ENCODE measurements at regions not wholly inside any gene's neighbourhood (a gene's known extent, or its start where the extent isn't known, plus 50 kb on each side); places are given as distances from the start of the nearest gene placed in this dataset.
A peak's percentile ranks its signal among the peaks of the same experiment; 100 is the strongest.

DNA sequence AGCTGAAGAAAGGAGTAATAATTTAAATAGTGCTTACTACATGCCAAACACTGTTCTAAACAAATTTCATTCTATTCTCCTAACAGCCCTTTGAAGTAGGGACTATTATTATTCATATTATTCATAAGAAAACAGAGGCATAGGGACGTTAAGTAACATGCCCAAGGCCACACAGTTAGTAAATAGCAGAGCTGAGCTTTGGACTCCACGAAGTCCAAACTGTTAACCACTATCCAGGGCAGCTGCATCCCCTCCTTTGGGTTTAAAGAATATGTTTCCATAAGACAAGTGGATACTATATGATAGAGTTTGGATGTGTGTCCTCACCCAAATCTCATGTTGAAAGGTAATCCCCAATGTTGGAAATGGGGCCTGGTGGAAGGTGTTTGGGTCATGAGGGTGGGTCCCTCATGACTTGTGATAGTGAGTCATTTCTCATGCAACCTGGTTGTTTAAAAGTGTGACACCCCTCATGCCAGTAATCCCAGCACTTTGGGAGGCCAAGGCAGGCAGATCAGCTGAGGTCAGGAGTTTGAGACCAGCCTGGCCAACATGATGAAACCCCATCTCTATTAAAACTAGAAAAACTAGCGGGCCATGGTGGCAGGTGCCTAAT is 144.0 kb upstream of the CXADR start:
- H3K9me3 ChIP-seq = no peaks in the 10 kb centered on the region
- H3K27ac ChIP-seq = peak overlapping the region; percentile 12
- 79% methylated on average over 3 of the region's 3 CpGs for WGBS
- H3K36me3 ChIP-seq = no peaks in the 10 kb centered on the region
- no peak overlapping the region for H3K4me3 ChIP-seq
- no peak for DNase-seq (ENCODE audit: low spot score in 2 of 2)
- H3K4me1 ChIP-seq = peaks cover 10% of the 10 kb centered on the region
- H3K27me3 ChIP-seq = no peaks in the 10 kb centered on the region
- TF ChIP-seq POLR2AphosphoS5 (IDR thresholded peaks at IDR 0.05) = no peak

DNA sequence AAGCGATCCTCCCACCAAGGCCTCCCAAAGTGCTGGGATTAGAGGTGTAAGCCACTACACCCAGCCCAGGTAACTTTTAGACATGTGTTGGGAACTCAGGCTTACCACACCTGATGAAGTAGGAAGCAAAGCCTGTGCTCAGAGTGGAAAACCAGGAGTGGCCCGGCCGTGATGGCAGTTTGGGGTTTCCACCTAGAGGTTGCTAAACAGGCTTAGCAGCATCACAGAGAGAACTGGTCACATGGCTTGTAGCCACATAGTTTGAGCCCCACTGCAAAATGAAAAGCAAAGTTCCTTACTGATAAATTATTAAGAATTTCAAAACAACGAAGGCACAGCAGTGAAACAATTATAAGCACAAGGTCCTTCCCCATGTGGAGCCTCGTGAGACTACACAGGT is 142.6 kb upstream of the CXADR start:
- TF ChIP-seq POLR2A (IDR thresholded peaks at IDR 0.05) = no peak
- no peak for TF ChIP-seq POLR2AphosphoS5 (IDR thresholded peaks at IDR 0.05)
- no peak for TF ChIP-seq EP300 (IDR thresholded peaks at IDR 0.05)
- no peak for TF ChIP-seq CTCF (IDR thresholded peaks at IDR 0.05)
- no peak overlapping the region for H3K4me3 ChIP-seq
- WGBS = 50% methylated on average over 5 of the region's 5 CpGs
- H3K27ac ChIP-seq = peak overlapping the region; percentile 22
- no peak for DNase-seq (ENCODE audit: low spot score in 2 of 2)
- H3K27me3 ChIP-seq = no peaks in the 10 kb centered on the region
- H3K9me3 ChIP-seq = no peaks in the 10 kb centered on the region
- H3K4me1 ChIP-seq = peaks cover 10% of the 10 kb centered on the region
- H3K36me3 ChIP-seq = no peaks in the 10 kb centered on the region

GRCh38 chr21:17370916-17371315 is 141.9 kb upstream of the CXADR start:
- TF ChIP-seq POLR2AphosphoS5 (IDR thresholded peaks at IDR 0.05) (no peak), POLR2A (IDR thresholded peaks at IDR 0.05) (no peak), CTCF (IDR thresholded peaks at IDR 0.05) (no peak)
- WGBS = 35% methylated on average over 5 of the region's 5 CpGs
- H3K4me3 ChIP-seq = no peak overlapping the region
- H3K36me3 ChIP-seq = no peaks in the 10 kb centered on the region
- no peaks in the 10 kb centered on the region for H3K9me3 ChIP-seq
- peaks cover 10% of the 10 kb centered on the region for H3K4me1 ChIP-seq
- no peak for DNase-seq (ENCODE audit: low spot score in 2 of 2)
- no peaks in the 10 kb centered on the region for H3K27me3 ChIP-seq
- peak overlapping the region; percentile 22 for H3K27ac ChIP-seq

GRCh38 chr21:17371450-17371849 is 141.4 kb upstream of the CXADR start:
- H3K4me3 ChIP-seq = no peak overlapping the region
- peaks cover 10% of the 10 kb centered on the region for H3K4me1 ChIP-seq
- H3K27me3 ChIP-seq = no peaks in the 10 kb centered on the region
- H3K27ac ChIP-seq = no peak overlapping the region
- DNase-seq (ENCODE audit: low spot score in 2 of 2) = no peak
- TF ChIP-seq POLR2AphosphoS5 (IDR thresholded peaks at IDR 0.05) (no peak), POLR2A (IDR thresholded peaks at IDR 0.05) (no peak), CTCF (IDR thresholded peaks at IDR 0.05) (no peak), EP300 (IDR thresholded peaks at IDR 0.05) (no peak)
- H3K9me3 ChIP-seq = no peaks in the 10 kb centered on the region
- H3K36me3 ChIP-seq = no peaks in the 10 kb centered on the region
- WGBS = 10% methylated on average over 1 of the region's 1 CpG

- peaks cover 10% of the 10 kb centered on the region for H3K4me1 ChIP-seq
Observed at GRCh38 chr21:17372200-17372599, 140.6 kb upstream of the CXADR start.

More at GRCh38 chr21:17372200-17372599, 140.6 kb upstream of the CXADR start:
- no peak for DNase-seq (ENCODE audit: low spot score in 2 of 2)
- no peaks in the 10 kb centered on the region for H3K27me3 ChIP-seq
- no peak overlapping the region for H3K4me3 ChIP-seq
- WGBS = 75% methylated on average over 2 of the region's 2 CpGs
- H3K9me3 ChIP-seq = no peaks in the 10 kb centered on the region
- TF ChIP-seq CTCF (IDR thresholded peaks at IDR 0.05) = no peak
- no peak for TF ChIP-seq EP300 (IDR thresholded peaks at IDR 0.05)
- no peak for TF ChIP-seq POLR2AphosphoS5 (IDR thresholded peaks at IDR 0.05)
- no peak for TF ChIP-seq POLR2A (IDR thresholded peaks at IDR 0.05)
- no peak overlapping the region for H3K27ac ChIP-seq
- H3K36me3 ChIP-seq = no peaks in the 10 kb centered on the region

Data from suprapubic skin (tissue), 4 donors.